GM12878 (cell line): ENCODE measurements at regions not wholly inside any gene's neighbourhood (a gene's known extent, or its start where the extent isn't known, plus 50 kb on each side); places are given as distances from the start of the nearest gene placed in this dataset.

ENCODE experiments used
- ATAC-seq: fragments of 200-7000 bp; cut with Tn5 transposase; 3 replicates; pipeline ENCODE4 v1.9.1; 2020; ENCODE audit warnings: mild to moderate bottlenecking, moderate library complexity
- BruUV-seq: library from RNA; stranded (reverse); fragments of 400-500 nt; replicated peaks from 2 replicates; lab custom pipeline; 2021; lab: Mats Ljungman, UMichigan
- CTCF ChIA-PET: fragments of 300-600 bp; sonication (Branson Sonifier 250); formaldehyde crosslinking; extraction: SDS; loops from one replicate; lab custom pipeline; 2021; ENCODE audit warnings: inconsistent platforms; lab: Yijun Ruan, JAX
- POLR2A ChIA-PET: fragments of 350-600 bp; formaldehyde crosslinking; extraction: SDS; loops from one replicate; lab custom pipeline; 2021; ENCODE audit warnings: inconsistent platforms; lab: Charles Lee
- RAD21 ChIA-PET: fragments of 300-600 bp; sonication (Branson Sonifier 250); formaldehyde crosslinking; loops from one replicate; lab custom pipeline; 2023; ENCODE audit warnings: antibody characterized with exemption; ENCODE audit not compliant: unreplicated experiment; lab: Charles Lee
- SMC1A ChIA-PET: fragments of 300-600 bp; sonication (Branson Sonifier 250); formaldehyde crosslinking; loops from one replicate; lab custom pipeline; 2023; ENCODE audit not compliant: unreplicated experiment, uncharacterized antibody; lab: Charles Lee
- DNase-seq: peaks from one replicate; pipeline ENCODE4 v3.0.0-alpha.2; 2011; ENCODE audit warnings: low read depth, low spot score
- FAIRE-seq: peaks from 3 replicates; lab custom pipeline; 2011; peaks lifted over from hg19 to GRCh38; lab: Jason Lieb, UNC
- H2AFZ ChIP-seq: 2 replicates; pipeline ENCODE4 v1.6.0; 2011; ENCODE audit warnings: low read depth, low read length, control low read depth; ENCODE audit not compliant: control insufficient read depth
- H3K27ac ChIP-seq: 2 replicates; pipeline ENCODE4 v1.5.1; 2011; ENCODE audit warnings: control low read depth; ENCODE audit not compliant: control insufficient read depth, insufficient read depth
- H3K27me3 ChIP-seq, 2 experiments: replicated peaks in 1 of 2; 2 replicates each; pipeline versions ENCODE4 v1.6.0 to v1.6.1; 2011; ENCODE audit warnings: low read length in 1 of 2; ENCODE audit not compliant: control insufficient read depth in 2 of 2, insufficient read depth in 2 of 2
- H3K36me3 ChIP-seq, 2 experiments: 2 replicates each; pipeline ENCODE4 v1.5.1; 2011; ENCODE audit warnings: low read length in 1 of 2; ENCODE audit not compliant: control insufficient read depth in 2 of 2, insufficient read depth in 2 of 2
- H3K4me1 ChIP-seq: 2 replicates; pipeline ENCODE4 v1.6.1; 2011; ENCODE audit warnings: mild to moderate bottlenecking, low read length, moderate library complexity, mixed read lengths; ENCODE audit not compliant: control insufficient read depth, insufficient read depth
- H3K4me2 ChIP-seq: 2 replicates; pipeline ENCODE4 v1.6.0; 2011; ENCODE audit warnings: control low read depth; ENCODE audit not compliant: control insufficient read depth, insufficient read depth
- H3K4me3 ChIP-seq: fragments of 200-600 bp; sonication (generic); 2 replicates; pipeline ENCODE4 v1.5.1; 2016
- H3K79me2 ChIP-seq: 2 replicates; pipeline ENCODE4 v1.6.0; 2011; ENCODE audit warnings: low read length; ENCODE audit not compliant: control insufficient read depth, insufficient read depth
- H3K9ac ChIP-seq: 2 replicates; pipeline ENCODE4 v1.8.0; 2011; ENCODE audit warnings: low read length, control low read depth, mixed read lengths; ENCODE audit not compliant: control insufficient read depth, insufficient read depth
- H3K9me3 ChIP-seq: replicated peaks from 3 replicates; pipeline ENCODE4 v1.5.1; 2011; ENCODE audit warnings: mild to moderate bottlenecking, low read length; ENCODE audit not compliant: control insufficient read depth, insufficient read depth
- H4K20me1 ChIP-seq: 2 replicates; pipeline ENCODE4 v1.6.0; 2011; ENCODE audit not compliant: control insufficient read depth, insufficient read depth
- ATF2 ChIP-seq: IDR thresholded peaks from 2 replicates; pipeline ENCODE4 v1.6.1; 2012; ENCODE audit warnings: low read length, inconsistent platforms
- BACH1 ChIP-seq: fragments of 450-650 bp; IDR thresholded peaks from 2 replicates; pipeline ENCODE4 v1.6.1; 2017; ENCODE audit warnings: mild to moderate bottlenecking, borderline replicate concordance
- CHD1 ChIP-seq: IDR thresholded peaks from 2 replicates; pipeline ENCODE4 v1.6.1; 2012; ENCODE audit warnings: low read depth, low read length, improper control_type of control experiment
- FOS ChIP-seq: IDR thresholded peaks from 3 replicates; pipeline ENCODE4 v1.6.1; 2011; ENCODE audit warnings: borderline replicate concordance; ENCODE audit not compliant: insufficient read length; ENCODE audit errors: extremely low read depth
- IKZF1 ChIP-seq: fragments of 450-650 bp; conservative IDR thresholded peaks from 2 replicates; pipeline ENCODE4 v1.6.1; 2017; ENCODE audit warnings: antibody characterized with exemption, mild to moderate bottlenecking
- IKZF2 ChIP-seq, 2 experiments: fragments of 450-650 bp; IDR thresholded peaks; 2 replicates each; pipeline ENCODE4 v1.6.1; 2017; ENCODE audit warnings: mild to moderate bottlenecking in 2 of 2, moderate library complexity in 2 of 2
- JUND ChIP-seq: IDR thresholded peaks from 2 replicates; pipeline ENCODE4 v1.6.1; 2012; ENCODE audit warnings: low read depth, mild to moderate bottlenecking, low read length, improper control_type of control experiment, moderate library complexity
- MEF2B ChIP-seq: fragments of 450-650 bp; IDR thresholded peaks from 2 replicates; pipeline ENCODE4 v1.6.1; 2018; ENCODE audit warnings: mild to moderate bottlenecking, moderate library complexity; ENCODE audit not compliant: partially characterized antibody, poor library complexity, severe bottlenecking
- PML ChIP-seq: IDR thresholded peaks from 2 replicates; pipeline ENCODE4 v1.6.1; 2012; ENCODE audit warnings: low read length, inconsistent platforms
- POLR2A ChIP-seq: IDR thresholded peaks from 2 replicates; pipeline ENCODE4 v1.6.1; 2011; ENCODE audit warnings: low read depth, mild to moderate bottlenecking, low read length
- POLR2AphosphoS2 ChIP-seq: IDR thresholded peaks from 2 replicates; pipeline ENCODE4 v1.6.1; 2011; ENCODE audit warnings: low read depth, mild to moderate bottlenecking, low read length, improper control_type of control experiment, moderate library complexity
- RB1 ChIP-seq: fragments of 450-650 bp; formaldehyde crosslinking; IDR thresholded peaks from 2 replicates; pipeline ENCODE4 v1.6.1; 2017; ENCODE audit warnings: mild to moderate bottlenecking, borderline replicate concordance
- SREBF2 ChIP-seq: IDR thresholded peaks from 2 replicates; pipeline ENCODE4 v1.6.1; 2012; ENCODE audit warnings: mild to moderate bottlenecking, low read length
- TARDBP ChIP-seq: IDR thresholded peaks from 2 replicates; pipeline ENCODE4 v1.6.1; 2016; ENCODE audit warnings: borderline replicate concordance
- YY1 ChIP-seq: IDR thresholded peaks from 2 replicates; pipeline ENCODE4 v1.6.1; 2011; ENCODE audit warnings: low read depth, mild to moderate bottlenecking, low read length
- ZNF24 ChIP-seq: fragments of 450-650 bp; IDR thresholded peaks from 2 replicates; pipeline ENCODE4 v1.6.1; 2017; ENCODE audit warnings: antibody characterized with exemption, mild to moderate bottlenecking
- ZNF687 ChIP-seq: fragments of 450-650 bp; IDR thresholded peaks from 2 replicates; pipeline ENCODE4 v1.6.1; 2017; ENCODE audit warnings: mild to moderate bottlenecking, moderate library complexity
- in situ Hi-C: fragments of 300-500 bp; cut with MboI; formaldehyde crosslinking; loops from 9 replicates; pipeline ENCODE4 v1.14.3; 2018; ENCODE audit warnings: mixed read lengths
- intact Hi-C: fragments of 100-400 bp; cut with micrococcal nuclease; formaldehyde crosslinking; loops from one replicate; pipeline ENCODE4 v1.14.2; 2022; ENCODE audit not compliant: unreplicated experiment

- Histone ChIP-seq H3K9me3 (no peaks in the 10 kb centered on the region), H3K9ac (no peak overlapping the region), H3K27me3 (no peaks in the 10 kb centered on the region), H3K36me3 (no peaks in the 10 kb centered on the region), H3K4me2 (no peak overlapping the region), H3K4me3 (no peak overlapping the region)
- FAIRE-seq: no peak
- POLR2A ChIA-PET: no interaction called here
- TF ChIP-seq CHD1 (no peak), IKZF1 (no peak), JUND (no peak), POLR2A (no peak), FOS (no peak), POLR2AphosphoS2 (no peak), PML (no peak), MEF2B (no peak), ZNF687 (no peak), IKZF2 (IDR thresholded peaks at IDR 0.05) (no peak), RB1 (no peak), SREBF2 (no peak), ZNF24 (no peak), YY1 (no peak), BACH1 (no peak), TARDBP (no peak), ATF2 (no peak)
- TF ChIP-seq, all 136 proteins: peak for 0
- no peak for DNase-seq
- no peaks in the 10 kb centered on the region for H3K79me2 ChIP-seq
- in situ Hi-C loops: no loop called here
- no peak overlapping the region for H2AFZ ChIP-seq
- no TSS peak for BruUV-seq
- SMC1A ChIA-PET: no interaction called here
- intact Hi-C loops: no loop called here
- no peak for ATAC-seq
- H4K20me1 ChIP-seq: no peaks in the 10 kb centered on the region
- H3K27ac ChIP-seq: no peak overlapping the region
- CTCF ChIA-PET: no interaction called here
- H3K4me1 ChIP-seq: no peaks in the 10 kb centered on the region
- RAD21 ChIA-PET: interaction anchor here (0.9 kb wide), 1 partner anchor 38 kb away, joined by 3 read pairs; no protein-coding TSS in a partner anchor
These were observed 222.2 kb upstream of the SLC35B3 start for GRCh38 chr6:8657522-8657921.
